CD14-positive monocyte (primary cell): ENCODE measurements at regions not wholly inside any gene's neighbourhood (a gene's known extent, or its start where the extent isn't known, plus 50 kb on each side); places are given as distances from the start of the nearest gene placed in this dataset.

ENCODE experiments used
- DNase-seq, 3 donors: peaks; one replicate each; pipeline ENCODE4 v3.0.0-alpha.2; 2011 to 2022
- H2AFZ ChIP-seq: 2 replicates; pipeline ENCODE4 v1.6.0; 2012; ENCODE audit warnings: mild to moderate bottlenecking, low read depth, low read length, inconsistent platforms; ENCODE audit not compliant: insufficient read depth, poor library complexity, severe bottlenecking
- H3K27ac ChIP-seq, 2 donors: 1 replicate in 1 of 2; 2 replicates in 1 of 2; pipeline ENCODE4 v1.5.1; 2012 to 2013; ENCODE audit warnings: low read length in 2 of 2, control low read depth in 1 of 2, inconsistent platforms in 1 of 2, low read depth in 1 of 2, mild to moderate bottlenecking in 1 of 2
- H3K27me3 ChIP-seq, 2 donors: one replicate each; pipeline versions ENCODE4 v1.6.0 to v1.6.1; 2011 to 2013; ENCODE audit warnings: low read length in 2 of 2; ENCODE audit not compliant: control insufficient read depth in 2 of 2, insufficient read depth in 2 of 2
- H3K36me3 ChIP-seq, 2 donors: replicated peaks in 1 of 2; 1 replicate in 1 of 2; 2 replicates in 1 of 2; pipeline versions ENCODE4 v1.5.1 to v1.6.1; 2012 to 2013; ENCODE audit warnings: low read length in 2 of 2, control low read depth in 1 of 2, inconsistent platforms in 1 of 2, mild to moderate bottlenecking in 1 of 2; ENCODE audit not compliant: insufficient read depth in 2 of 2, control insufficient read depth in 1 of 2
- H3K4me1 ChIP-seq, 2 donors: 1 replicate in 1 of 2; 2 replicates in 1 of 2; pipeline versions ENCODE4 v1.5.1 to v1.6.1; 2012 to 2013; ENCODE audit warnings: low read length in 2 of 2, control low read depth in 1 of 2, inconsistent platforms in 1 of 2, mild to moderate bottlenecking in 1 of 2, moderate library complexity in 1 of 2; ENCODE audit not compliant: insufficient read depth in 2 of 2, control insufficient read depth in 1 of 2
- H3K4me2 ChIP-seq: replicated peaks from 2 replicates; pipeline ENCODE3; 2012; ENCODE audit warnings: low read length, moderate library complexity, mild to moderate bottlenecking; ENCODE audit not compliant: poor library complexity, severe bottlenecking; ENCODE audit errors: extremely low read depth
- H3K4me3 ChIP-seq, 3 experiments: fragments of 200-600 bp in 1 of 3; sonication (generic) in 1 of 3; replicated peaks in 1 of 3; 1 replicate in 2 of 3; 2 replicates in 1 of 3; pipeline ENCODE4 v1.5.1; 2011 to 2013; ENCODE audit warnings: low read length in 3 of 3, mild to moderate bottlenecking in 3 of 3, control low read depth in 2 of 3, low read depth in 2 of 3, inconsistent platforms in 1 of 3, moderate library complexity in 1 of 3
- H3K79me2 ChIP-seq: 2 replicates; pipeline ENCODE4 v1.6.0; 2012; ENCODE audit warnings: mild to moderate bottlenecking, control low read depth, inconsistent platforms, low read length, moderate library complexity; ENCODE audit not compliant: insufficient read depth
- H3K9ac ChIP-seq: 2 replicates; pipeline ENCODE4 v1.6.0; 2017; ENCODE audit warnings: low read length, mild to moderate bottlenecking; ENCODE audit not compliant: insufficient read depth, poor library complexity, severe bottlenecking
- H3K9me3 ChIP-seq, 2 donors: replicated peaks in 1 of 2; 1 replicate in 1 of 2; 2 replicates in 1 of 2; pipeline versions ENCODE4 v1.5.1 to v1.6.1; 2012 to 2013; ENCODE audit warnings: low read length in 2 of 2, control low read depth in 1 of 2; ENCODE audit not compliant: control insufficient read depth in 1 of 2, insufficient read depth in 1 of 2
- H4K20me1 ChIP-seq: 2 replicates; pipeline ENCODE4 v1.6.0; 2012; ENCODE audit warnings: mild to moderate bottlenecking, low read length, control low read depth, moderate library complexity; ENCODE audit not compliant: insufficient read depth
- H3K27ac Mint-ChIP-seq, 7 donors: one replicate each; pipeline ENCODE4 v1.8.0; 2020; ENCODE audit warnings: mild to moderate bottlenecking in 7 of 7, mixed read lengths in 7 of 7, moderate library complexity in 6 of 7, inconsistent platforms in 2 of 7
- H3K27me3 Mint-ChIP-seq, 3 donors: one replicate each; pipeline ENCODE4 v1.8.0; 2021 to 2022; ENCODE audit warnings: low read depth in 3 of 3, mild to moderate bottlenecking in 3 of 3, mixed read lengths in 3 of 3, moderate library complexity in 3 of 3, inconsistent platforms in 1 of 3
- H3K36me3 Mint-ChIP-seq, 2 donors: one replicate each; pipeline ENCODE4 v1.8.0; 2020; ENCODE audit warnings: mixed read lengths in 2 of 2, inconsistent platforms in 1 of 2, mild to moderate bottlenecking in 1 of 2
- H3K4me1 Mint-ChIP-seq: one replicate; pipeline ENCODE4 v1.8.0; 2020; ENCODE audit warnings: mild to moderate bottlenecking, mixed read lengths
- H3K4me3 Mint-ChIP-seq, 2 donors: one replicate each; pipeline ENCODE4 v1.8.0; 2020; ENCODE audit warnings: mild to moderate bottlenecking in 2 of 2, mixed read lengths in 2 of 2, moderate library complexity in 1 of 2
- H3K9me3 Mint-ChIP-seq, 7 donors: one replicate each; pipeline ENCODE4 v1.8.0; 2020 to 2022; ENCODE audit warnings: mixed read lengths in 7 of 7, mild to moderate bottlenecking in 6 of 7, moderate library complexity in 6 of 7, inconsistent platforms in 2 of 7
- CTCF ChIP-seq: fragments of 200-600 bp; IDR thresholded peaks from one replicate; pipeline ENCODE4 v1.8.0; 2022; ENCODE audit warnings: antibody characterized with exemption, mild to moderate bottlenecking
- WGBS: methylation state at CpG from one replicate; pipeline ENCODE4 v1.1.5; 2013; ENCODE audit warnings: missing lambda C conversion rate; ENCODE audit not compliant: insufficient coverage; 5-methylcytosine and 5-hydroxymethylcytosine counted together
- intact Hi-C, 2 donors: fragments of 100-400 bp; cut with micrococcal nuclease; formaldehyde crosslinking; loops; one replicate each; pipeline versions ENCODE4 v1.15.0 to v1.15.1; 2023

- Histone ChIP-seq H3K4me2 (no peak overlapping the region), H3K27me3 (peaks cover 0 to 2% of the 10 kb centered on the region in 2 donors), H3K4me3 (no peak overlapping the region), H3K9me3 (no peaks in the 10 kb centered on the region), H2AFZ (no peak overlapping the region), H3K27ac (no peak overlapping the region), H4K20me1 (no peaks in the 10 kb centered on the region), H3K79me2 (no peaks in the 10 kb centered on the region), H3K9ac (no peak overlapping the region), H3K36me3 (no peaks in the 10 kb centered on the region), H3K4me1 (no peaks in the 10 kb centered on the region)
- peaks cover 4 to 13% (median 6%) of the 10 kb centered on the region in 3 donors for H3K27me3 Mint-ChIP-seq
- H3K36me3 Mint-ChIP-seq: no peaks in the 10 kb centered on the region
- 94% methylated on average over 6 of the region's 6 CpGs for WGBS
- TF ChIP-seq CTCF: no peak
- H3K4me1 Mint-ChIP-seq: no peaks in the 10 kb centered on the region
- no peak for DNase-seq
- peaks cover 0 to 3% (median 0%) of the 10 kb centered on the region in 7 donors for H3K9me3 Mint-ChIP-seq
- peak overlapping the region in 1 of 7 donors; percentile 2 for H3K27ac Mint-ChIP-seq
- H3K4me3 Mint-ChIP-seq: no peak overlapping the region
- intact Hi-C loops: no loop called here
Measured at GRCh38 chr5:154568589-154568988, 90.6 kb upstream of the HAND1 start.

GRCh38 chr5:154567155-154567554 is 89.1 kb upstream of the HAND1 start:
- Histone ChIP-seq H3K4me2 (no peak overlapping the region), H3K36me3 (no peaks in the 10 kb centered on the region), H3K9me3 (no peaks in the 10 kb centered on the region), H3K4me3 (no peak overlapping the region), H3K9ac (no peak overlapping the region), H3K4me1 (no peaks in the 10 kb centered on the region), H4K20me1 (no peaks in the 10 kb centered on the region), H3K27ac (no peak overlapping the region), H3K79me2 (no peaks in the 10 kb centered on the region), H3K27me3 (peaks cover 0 to 2% of the 10 kb centered on the region in 2 donors), H2AFZ (no peak overlapping the region)
- WGBS: 97% methylated on average over 3 of the region's 6 CpGs
- peaks cover 0 to 3% (median 0%) of the 10 kb centered on the region in 7 donors for H3K9me3 Mint-ChIP-seq
- H3K36me3 Mint-ChIP-seq: no peaks in the 10 kb centered on the region
- peaks cover 4 to 14% (median 6%) of the 10 kb centered on the region in 3 donors for H3K27me3 Mint-ChIP-seq
- no peak for DNase-seq
- H3K4me1 Mint-ChIP-seq: no peaks in the 10 kb centered on the region
- no peak for TF ChIP-seq CTCF
- no peak overlapping the region for H3K4me3 Mint-ChIP-seq
- intact Hi-C loops: no loop called here
- H3K27ac Mint-ChIP-seq: no peak overlapping the region
